ENCODE measurements at regions not wholly inside any gene's neighbourhood (a gene's known extent, or its start where the extent isn't known, plus 50 kb on each side); places are given as distances from the start of the nearest gene placed in this dataset.

DNA sequence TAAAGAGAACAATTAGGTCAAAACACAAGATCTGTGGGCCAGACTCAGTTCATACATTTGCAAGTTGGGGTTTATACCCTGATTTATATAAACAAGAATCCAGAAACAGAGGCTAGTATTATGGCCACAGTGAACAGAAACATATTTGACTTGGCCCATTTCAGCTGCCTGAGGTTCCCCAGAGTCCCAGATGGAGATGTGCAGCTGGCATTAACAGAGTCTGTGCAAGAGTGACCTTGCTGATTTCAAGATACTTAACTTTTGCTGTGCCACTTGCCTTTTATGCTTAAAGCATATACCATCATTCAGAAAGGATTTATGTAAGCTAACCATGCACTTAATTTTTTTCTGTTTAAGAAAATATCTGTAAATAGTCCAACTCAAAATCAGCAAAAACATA, 636.3 kb downstream of the TRIB2 start:
- TF ChIP-seq, protein P1, sequence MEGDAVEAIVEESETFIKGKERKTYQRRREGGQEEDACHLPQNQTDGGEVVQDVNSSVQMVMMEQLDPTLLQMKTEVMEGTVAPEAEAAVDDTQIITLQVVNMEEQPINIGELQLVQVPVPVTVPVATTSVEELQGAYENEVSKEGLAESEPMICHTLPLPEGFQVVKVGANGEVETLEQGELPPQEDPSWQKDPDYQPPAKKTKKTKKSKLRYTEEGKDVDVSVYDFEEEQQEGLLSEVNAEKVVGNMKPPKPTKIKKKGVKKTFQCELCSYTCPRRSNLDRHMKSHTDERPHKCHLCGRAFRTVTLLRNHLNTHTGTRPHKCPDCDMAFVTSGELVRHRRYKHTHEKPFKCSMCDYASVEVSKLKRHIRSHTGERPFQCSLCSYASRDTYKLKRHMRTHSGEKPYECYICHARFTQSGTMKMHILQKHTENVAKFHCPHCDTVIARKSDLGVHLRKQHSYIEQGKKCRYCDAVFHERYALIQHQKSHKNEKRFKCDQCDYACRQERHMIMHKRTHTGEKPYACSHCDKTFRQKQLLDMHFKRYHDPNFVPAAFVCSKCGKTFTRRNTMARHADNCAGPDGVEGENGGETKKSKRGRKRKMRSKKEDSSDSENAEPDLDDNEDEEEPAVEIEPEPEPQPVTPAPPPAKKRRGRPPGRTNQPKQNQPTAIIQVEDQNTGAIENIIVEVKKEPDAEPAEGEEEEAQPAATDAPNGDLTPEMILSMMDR (IDR thresholded peaks at IDR 0.05; ENCODE audit: borderline replicate concordance, extremely low read depth, low read length, poor library complexity, severe bottlenecking) = no peak
- no peak for TF ChIP-seq EZH2 (IDR thresholded peaks at IDR 0.05; ENCODE audit: borderline replicate concordance, low read depth, low read length, severe bottlenecking)
